ENCODE measurements at regions not wholly inside any gene's neighbourhood (a gene's known extent, or its start where the extent isn't known, plus 50 kb on each side); places are given as distances from the start of the nearest gene placed in this dataset.

DNA sequence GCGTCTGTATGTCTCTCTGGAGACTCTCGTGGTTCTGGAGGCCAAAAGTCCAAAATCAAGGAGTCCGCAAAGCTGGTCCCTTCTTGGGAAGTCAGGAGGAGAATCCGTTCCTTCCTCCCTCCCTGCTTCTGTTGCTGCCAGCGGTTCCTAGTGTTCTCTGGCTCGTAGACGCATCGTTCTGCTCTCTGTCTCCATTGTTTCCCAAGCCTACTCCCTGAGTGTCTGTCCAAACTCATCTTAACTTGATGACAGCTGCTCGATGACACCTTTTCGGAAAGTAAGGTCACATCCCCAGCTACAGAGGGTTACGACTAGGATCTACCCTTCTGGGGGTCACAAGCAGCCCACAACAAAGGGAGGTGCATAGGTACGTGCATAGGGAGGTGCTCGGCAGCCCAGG lies 80.7 kb upstream of the FOXF1 start:
- no peak for DNase-seq

DNA sequence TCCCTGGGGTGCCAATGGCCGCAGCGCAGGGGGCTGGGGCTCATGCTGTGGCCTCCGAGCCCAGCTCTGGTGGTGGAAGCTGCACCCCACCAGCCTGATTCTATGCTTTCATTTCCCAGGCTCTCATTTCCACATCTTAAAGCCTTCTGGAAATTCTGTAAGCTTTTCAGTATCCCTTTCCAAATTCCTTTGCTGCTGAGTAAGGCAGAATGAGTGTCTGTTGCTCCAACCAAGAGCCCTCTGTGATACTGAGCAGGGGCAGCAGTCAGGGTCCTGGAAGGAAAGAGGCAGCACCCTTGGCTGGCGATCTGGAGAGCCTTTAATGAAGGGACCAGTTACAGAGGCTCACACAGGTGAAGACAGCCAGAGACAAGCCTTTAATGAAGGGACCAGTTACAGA lies 79.5 kb upstream of the FOXF1 start:
- DNase-seq, result no peak

DNA sequence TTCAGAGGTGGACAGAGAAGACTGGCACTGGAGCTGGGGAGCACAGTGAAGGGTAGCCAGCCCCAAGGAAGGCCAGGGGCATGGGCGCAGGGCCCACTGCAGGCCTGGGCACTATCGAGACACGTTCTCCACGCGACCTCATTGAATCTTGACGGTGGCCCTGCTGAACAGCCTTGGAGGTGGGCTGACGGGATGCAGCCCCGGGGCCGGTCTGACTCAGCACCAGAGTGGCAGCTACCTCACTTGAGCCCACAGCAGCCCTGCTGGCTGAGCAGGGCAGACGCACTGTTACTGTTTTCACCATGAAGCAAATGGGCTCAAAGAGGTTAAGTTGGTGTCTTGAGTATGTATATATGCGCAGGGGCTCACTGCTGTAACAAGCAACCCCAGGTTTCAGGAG lies 78.8 kb upstream of the FOXF1 start:
- DNase-seq, result no peak

DNA sequence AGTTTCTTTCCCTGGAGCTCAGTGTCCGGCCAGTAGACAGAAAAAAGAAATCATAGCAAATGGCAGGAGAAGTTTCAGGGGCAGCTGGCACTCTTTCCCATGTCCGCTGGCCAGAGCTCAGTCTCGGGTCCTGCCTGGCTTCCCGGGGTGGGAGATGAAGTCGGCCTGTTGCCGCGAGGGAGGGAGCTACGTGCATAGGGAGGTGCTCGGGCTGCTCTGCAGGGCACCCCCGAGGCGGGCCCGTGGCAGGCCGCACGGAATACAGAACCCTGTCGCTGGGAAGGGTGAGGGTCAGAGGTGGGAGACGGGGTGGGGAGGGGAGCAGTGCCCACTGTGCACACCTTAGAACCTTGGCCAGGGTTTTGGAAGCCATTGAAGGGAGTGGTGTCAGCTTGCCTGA lies 78.3 kb upstream of the FOXF1 start:
- DNase-seq, result no peak

DNA sequence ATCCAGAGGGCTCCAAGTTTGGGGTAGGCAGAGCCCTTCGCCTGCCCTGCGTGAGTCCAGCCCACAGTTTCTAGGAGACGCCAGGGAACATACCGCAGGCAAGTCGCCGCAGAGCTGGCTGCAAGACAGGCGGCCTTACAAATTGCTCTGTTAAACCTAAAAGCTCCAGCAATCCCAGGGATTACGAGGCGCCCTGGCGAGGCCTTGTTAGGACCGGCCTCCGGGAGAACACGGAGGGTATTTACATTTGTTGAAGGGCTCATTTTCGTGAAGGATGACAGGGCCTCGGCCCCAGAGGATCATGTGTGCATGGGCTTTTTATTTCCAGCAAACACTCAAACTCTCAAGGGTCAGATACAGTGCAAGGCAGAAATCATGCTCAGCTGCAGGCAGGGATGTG lies 77.6 kb upstream of the FOXF1 start:
- no peak for DNase-seq

DNA sequence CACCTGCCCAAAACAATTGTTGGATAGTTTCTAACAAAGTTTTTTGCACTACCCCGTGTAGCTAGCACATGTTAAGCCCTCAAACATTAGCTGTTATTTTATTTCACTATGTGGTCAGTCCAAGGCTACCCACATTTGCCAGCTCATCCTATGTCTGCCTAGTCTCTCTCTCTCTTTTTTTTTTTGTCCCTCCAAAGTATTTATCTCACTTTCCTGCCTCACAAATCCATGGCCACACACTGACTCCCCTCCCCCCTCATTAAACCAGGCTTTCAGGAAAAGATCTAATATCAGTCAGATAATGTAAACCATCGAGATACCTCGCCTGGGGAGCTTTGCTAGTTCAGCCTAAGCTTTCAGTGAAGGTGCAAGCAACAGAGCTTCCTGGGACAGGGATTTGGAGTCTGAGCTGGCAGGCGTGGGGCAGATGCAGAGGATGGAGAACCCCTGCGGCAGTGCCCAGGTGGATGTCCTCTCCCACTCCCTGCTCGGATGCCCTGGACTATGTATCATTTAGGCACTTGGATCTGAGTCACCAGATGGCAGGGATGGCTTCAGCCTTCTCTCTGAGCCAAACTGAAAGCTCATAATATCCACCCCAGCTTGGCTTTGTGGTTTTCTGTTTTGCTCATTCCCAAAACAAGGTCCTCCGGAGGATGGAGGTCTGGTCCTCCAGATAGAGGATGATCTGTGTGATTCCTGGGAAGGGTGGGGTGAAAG lies 73.7 kb upstream of the FOXF1 start:
- DNase-seq, result no peak

DNA sequence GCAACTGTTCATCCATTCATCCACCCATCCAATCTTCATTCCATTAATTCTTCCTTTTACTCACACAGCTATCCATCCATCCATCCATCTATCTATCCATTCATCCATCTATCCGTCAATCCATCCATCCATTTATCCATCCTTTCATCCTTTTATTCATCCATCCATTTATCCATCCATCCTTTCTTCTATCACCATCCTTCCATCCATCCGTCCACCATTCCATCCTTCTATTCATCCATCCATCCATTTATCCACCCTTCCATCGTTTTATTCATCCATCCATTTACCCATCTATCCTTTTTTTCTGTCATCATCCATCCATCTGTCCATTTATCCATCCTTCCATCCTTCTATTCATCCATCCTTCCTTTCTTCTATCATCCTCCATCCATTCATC lies 73.0 kb upstream of the FOXF1 start:
- no peak for DNase-seq

DNA sequence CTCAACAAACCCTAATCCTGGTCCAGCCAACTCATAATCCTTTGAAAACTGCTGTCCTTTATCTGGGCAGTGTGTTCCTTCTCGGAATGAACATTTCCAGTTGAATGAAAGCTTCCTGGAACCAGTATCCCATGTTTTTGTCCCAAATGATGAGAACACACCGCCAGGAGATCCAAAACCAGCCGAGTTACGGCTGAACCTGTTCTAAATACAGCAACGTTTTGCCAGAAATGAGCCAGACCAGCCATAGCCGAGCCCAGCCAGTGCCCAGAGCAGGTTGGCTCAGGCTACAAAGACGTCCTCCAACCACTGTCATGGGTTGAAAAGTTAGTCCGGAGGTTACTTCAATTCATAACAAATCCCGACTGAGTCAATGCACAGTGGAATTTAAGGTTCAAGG lies 67.6 kb upstream of the FOXF1 start:
- DNase-seq, result no peak

DNA sequence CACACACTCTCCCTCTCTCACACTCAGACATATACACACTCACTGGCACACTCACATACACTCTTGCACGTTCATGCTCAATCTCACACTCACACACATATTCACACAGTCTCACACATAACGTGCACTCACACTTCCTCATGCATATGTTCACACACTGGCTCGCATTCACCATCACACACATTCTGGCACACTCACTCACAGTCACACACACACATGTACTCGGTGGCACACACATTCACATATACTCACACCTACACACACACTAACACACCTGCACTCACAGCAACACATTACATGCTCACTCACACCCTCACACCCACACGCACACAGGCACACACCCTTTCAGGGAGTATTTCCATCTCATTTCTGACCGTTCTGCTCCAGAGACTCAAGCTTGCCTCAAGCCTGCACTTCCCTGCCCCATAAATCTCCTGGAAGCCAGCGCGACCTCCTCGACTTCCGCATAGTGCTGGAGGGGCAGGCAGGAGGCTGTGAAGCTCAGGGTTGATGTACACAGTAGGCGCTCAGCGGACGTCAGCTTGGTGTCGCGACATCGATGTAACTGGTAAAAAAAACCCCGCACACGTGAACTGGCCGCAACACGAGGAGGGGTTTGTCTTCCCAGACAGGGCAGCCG lies 66.7 kb upstream of the FOXF1 start:
- DNase-seq, result no peak

DNA sequence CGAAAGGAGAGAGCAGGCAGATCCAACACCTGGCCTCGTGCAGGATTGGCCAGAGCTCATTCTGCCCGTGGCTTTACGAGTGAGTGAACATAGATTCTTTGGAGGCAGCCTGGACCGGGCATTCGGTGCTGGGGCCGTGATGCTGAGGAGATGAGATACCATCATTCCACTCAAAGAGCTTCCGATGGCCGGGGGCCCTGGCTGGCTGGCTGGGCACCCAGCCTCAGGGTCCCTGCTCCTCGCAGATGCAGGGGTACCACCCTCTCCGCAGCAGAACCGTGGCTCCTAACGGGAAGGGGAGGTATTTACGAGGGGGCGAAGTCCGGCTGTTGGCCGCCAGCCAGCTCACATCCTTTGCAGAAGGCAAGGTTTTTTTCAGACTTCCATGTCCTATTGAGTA lies 66.1 kb upstream of the FOXF1 start:
- no peak for DNase-seq

DNA sequence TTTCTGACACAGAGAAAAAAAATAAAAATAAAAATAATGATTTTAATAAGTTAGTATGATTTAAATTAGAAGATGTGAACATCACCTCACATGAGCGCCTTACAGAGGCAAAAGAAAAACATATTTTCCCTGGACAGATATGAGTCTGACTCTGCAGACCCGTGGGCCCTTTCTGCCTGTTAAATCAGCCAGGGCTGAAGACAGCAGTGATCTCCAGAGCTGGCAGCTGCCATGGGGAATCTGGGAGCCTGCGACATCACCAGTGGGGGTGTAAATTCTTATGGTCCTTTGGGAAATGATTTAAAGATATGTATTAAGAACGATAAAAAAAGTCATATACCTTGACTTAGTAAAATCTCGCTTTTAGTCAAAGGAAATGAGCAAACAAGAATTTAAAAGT lies 65.7 kb upstream of the FOXF1 start:
- no peak for DNase-seq

DNA sequence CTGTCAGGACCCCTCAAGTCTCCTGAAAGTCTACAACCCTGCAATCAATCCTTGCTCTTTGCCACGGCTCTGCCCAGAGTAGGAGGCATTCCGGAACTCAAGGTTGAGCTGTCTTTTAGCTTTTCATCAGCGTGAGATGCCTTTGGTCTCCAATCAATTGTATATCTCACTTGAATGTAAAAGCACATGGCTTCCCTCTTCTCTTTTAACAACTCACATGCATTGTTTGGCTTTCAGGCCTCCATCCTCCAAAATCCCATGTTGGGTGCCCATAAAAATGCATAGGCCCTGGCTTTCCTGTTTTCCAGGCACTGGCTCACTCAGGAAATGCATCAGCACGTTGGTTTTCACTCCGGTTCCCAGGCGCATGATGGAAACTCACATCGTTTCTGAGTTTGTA lies 64.0 kb upstream of the FOXF1 start:
- no peak for DNase-seq

DNA sequence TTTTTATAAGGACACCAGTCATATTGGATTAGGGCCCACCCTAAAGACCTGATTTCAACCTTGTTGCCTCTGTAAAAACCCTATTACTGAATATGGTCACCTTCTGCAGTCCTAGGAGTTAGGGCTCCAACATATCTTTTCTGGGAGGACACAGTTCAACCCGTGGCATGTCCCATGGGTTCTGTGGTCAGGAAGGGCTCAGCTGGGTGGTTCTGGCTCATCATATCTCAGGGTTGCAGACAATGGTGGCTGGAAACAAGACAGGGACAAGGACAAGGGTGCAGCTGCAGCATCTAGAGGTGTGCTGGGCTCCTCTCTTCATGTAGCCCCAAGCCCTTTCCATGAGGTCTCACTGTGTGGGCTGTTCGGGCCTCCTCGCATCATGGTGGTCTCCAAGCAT lies 63.1 kb upstream of the FOXF1 start:
- DNase-seq, result no peak

DNA sequence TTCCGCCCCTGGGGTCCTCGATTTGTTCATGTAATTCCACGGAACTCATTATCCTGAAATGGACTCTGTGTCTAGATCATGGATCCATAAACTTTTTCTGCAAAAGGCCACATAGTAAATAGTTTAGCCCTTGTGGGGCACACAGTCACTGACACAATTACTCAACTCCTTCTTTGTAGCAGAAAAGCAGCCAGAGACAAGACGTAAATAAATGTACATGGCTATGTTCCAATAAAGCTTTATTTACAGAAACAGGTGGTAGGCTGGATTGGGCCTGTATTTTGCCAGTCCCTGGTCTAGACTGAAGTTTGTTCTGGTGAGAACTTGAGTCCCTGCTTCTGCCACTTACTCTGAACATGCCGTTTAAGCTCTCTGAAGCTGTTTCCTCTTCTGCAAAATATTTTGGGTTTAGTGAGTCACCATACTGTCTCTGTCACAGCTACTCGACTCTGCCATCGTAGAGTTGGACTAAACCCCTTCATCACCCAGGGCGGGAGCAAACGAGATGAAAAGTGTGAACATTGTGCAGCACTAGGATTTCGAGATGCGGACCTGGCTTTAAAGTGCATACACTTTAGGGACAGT lies 61.9 kb upstream of the FOXF1 start:
- DNase-seq, result no peak

DNA sequence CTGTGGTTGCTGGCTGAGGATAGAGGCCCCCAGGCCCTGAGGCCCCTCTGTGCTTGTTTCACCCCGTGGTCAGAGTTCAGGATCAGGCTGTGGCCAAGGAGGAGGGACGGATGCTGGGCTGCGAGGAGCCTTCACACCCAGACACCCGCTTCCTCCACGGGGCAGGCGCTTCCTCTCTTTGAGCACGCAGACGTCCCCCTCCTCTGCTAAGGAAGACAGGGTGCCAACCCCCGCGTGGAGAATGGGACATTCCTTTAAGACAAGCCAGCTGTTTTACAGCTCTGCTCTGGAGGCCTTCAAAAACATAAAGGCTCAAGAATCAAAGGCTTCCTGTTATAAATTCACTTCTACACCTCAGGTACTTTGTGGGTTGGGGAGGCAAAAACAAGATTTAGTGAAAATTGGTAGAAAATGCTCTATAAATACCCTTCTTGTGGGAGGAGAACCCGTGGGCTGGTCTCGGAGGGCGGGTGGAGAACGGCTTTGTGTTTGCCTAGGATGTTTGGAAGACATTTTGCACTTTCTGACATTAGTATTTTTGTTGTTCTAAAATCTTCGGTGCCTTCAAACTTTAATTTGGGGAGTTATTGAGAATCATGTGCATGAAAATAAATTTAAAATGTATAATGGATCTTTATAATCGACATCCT lies 60.8 kb upstream of the FOXF1 start:
- no peak for DNase-seq

DNA sequence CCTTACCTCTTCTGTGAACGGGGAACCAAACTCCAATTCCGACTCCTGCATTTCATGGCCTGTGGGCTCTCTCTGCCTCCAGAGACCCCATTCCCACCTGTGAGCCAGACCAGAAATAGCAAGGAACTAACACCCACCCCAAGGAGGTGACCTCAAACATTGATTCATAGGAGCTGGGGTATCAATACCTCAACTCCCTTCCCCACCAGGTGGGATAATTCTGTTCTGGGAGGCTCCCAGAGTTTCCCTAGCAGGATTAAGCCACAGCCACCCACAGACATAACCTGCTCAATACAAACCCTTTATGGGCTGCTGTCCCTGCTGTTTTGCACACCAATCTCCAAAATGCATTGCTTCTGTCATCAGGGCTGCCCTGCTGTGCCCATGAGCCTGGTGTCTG lies 59.6 kb upstream of the FOXF1 start:
- no peak for DNase-seq

DNA sequence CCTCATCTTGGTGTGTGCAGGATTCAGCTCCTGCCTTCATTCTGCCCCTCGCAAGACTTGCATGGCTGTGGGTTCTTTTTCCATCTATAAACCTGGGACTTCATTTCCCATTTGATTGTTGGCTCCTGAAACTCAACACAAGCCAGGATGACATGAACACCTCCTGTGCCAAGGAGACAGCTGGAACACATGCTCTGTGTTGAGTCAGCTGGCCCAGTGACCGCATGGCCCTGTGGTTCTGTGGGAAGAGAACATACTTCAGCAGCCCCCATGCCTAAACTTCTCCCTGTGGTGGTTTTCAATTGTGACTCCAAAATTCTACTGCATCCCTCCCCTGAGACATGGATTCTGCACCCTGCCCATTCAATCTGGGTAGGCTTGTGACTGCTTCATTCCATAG lies 57.9 kb upstream of the FOXF1 start:
- DNase-seq, result no peak

DNA sequence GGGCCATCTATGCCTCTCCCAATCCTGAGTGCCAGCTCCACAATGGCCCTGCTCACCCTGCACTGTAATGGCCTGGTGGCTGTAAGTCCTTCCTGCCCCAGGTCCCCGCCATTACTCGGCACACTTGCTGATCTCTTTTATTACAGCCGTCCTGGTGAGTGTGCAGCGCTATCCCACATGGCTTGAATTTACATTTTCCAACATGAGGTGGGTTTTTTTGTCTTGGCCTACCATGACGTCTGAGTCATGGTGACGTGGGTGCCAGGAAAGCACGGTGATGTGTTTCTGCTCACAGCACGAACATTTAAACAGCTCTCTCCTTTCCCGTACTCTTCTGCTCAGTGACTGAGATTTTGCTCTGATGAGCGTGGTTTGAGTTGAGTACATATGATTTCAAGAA lies 55.2 kb upstream of the FOXF1 start:
- DNase-seq, result no peak

DNA sequence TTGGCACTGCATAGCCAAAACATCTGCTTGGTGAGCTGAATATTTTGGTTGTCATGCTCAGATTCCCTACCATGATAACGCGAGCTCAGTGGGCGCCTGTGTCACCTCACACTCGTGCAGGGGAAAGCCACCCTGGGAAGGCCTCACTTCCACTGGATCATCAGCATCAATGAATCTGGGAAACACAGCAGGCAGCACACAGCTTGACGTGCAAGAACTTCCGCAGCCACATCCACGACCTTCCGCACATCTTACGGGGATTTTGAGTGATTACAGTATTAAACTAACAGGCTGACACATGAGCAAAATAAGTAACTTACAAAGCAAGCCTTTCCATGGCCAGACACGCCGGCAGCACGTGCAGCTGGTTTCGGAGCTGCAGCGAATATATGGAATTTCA lies 54.7 kb upstream of the FOXF1 start:
- no peak for DNase-seq

DNA sequence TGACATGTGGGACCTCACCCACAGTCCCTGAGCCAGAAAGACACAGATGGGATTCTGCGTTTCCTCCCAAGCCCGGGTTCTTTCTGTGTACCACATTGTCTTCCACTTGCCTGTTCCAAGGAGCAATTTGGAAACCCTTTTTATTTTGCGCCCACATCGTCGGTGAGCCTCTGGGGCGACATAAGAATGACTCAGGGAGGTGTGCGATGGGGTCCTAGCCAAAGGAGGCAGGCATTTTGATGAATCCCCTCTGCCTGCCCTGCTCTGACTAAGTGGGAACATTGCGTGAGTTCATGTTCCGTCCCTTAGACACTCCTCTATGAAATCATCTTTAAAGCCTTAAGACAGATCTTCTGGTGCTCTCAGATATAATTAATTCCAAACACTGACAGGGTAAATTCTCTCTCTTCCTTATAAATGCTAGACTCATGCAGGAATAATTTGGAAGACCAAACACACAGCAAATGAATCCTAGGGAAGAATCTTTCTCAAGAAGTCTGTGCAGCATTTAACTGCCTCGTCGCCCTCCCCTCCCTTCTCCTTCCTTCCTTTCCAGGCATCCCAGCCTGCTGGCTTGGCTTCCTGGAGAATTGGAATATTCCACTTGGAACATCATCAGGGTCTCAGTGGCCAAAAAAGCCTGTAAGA lies 52.7 kb upstream of the FOXF1 start:
- no peak for DNase-seq

DNA sequence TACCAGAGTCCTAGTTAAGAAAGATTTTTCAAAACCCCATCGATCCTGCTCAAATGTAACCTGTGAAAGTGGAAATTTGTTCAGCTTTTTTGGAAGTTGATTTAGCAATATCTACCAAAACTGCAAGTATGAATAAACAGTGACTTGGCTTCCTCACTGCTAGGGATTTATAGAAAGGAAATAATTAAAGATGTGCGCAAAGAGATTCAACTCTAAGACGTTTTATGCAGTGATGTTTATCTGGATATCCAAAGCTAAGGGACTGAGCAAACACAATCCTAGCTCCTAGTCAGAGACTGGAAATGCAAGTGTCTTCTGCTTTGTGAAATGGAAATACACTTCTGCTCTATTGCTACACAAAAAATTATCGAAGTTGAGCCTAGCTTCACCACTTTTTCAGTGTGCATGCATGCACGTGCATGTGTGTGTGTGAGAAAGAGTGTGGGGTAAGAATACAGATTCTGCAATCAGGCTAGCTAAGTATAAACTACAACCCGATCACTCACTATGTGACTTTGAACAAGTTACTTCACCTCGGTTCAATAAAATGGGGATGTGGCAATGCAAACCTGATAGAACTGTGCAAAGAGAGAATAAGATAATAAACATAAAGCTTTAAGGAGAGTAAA lies 52.1 kb upstream of the FOXF1 start:
- no peak for DNase-seq

DNA sequence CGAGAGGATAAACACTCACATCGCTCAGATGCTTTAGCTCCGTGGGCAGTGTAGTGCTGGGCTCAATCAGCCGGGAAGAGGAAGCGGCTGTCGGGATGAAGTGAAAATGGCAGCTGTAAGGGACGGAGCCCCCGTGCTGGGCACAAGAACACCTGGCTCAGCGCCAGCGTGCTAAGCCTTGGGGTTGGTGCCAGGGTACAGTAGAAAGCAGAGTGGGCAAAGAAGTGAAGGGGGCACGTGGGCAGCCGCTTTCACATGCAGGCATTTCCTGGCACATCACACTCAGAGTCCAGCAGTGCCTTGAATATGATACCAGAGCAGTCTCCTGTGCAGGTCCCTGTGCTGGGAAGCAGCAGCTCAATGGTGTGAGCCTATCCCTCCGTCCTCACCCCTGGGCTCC lies 51.1 kb upstream of the FOXF1 start:
- no peak for DNase-seq
